ENCODE measurements at regions not wholly inside any gene's neighbourhood (a gene's known extent, or its start where the extent isn't known, plus 50 kb on each side); places are given as distances from the start of the nearest gene placed in this dataset.

- TF ChIP-seq SP1 (IDR thresholded peaks at IDR 0.05) (no peak), HNF4G (IDR thresholded peaks at IDR 0.05) (no peak), GABPA (IDR thresholded peaks at IDR 0.05 in 1 of 2, conservative IDR thresholded peaks at IDR 0.05 in 1 of 2) (no peak)
- 85% methylated on average over 1 of the region's 1 CpG for WGBS
These were observed 581.5 kb downstream of the PLCL1 start for GRCh38 chr2:198385856-198386255.

GRCh38 chr2:198385326-198385725 lies 580.9 kb downstream of the PLCL1 start:
- Histone ChIP-seq H3K9me3 (ENCODE audit: control insufficient read depth in 4 of 4, low read length in 3 of 4) (no peaks in the 10 kb centered on the region), H3K27ac (ENCODE audit: low read depth in 1 of 2, low read length in 2 of 2) (no peak overlapping the region), H3K27me3 (ENCODE audit: control insufficient read depth in 4 of 4, insufficient read depth in 4 of 4, low read length in 3 of 4) (peaks cover 0 to 2% (median 0%) of the 10 kb centered on the region in 4 donors), H3K4me3 (ENCODE audit: low read depth in 1 of 3, low read length in 3 of 3) (no peak overlapping the region), H3K36me3 (ENCODE audit: control insufficient read depth in 4 of 4, insufficient read depth in 3 of 4, low read depth in 1 of 4, low read length in 3 of 4) (no peaks in the 10 kb centered on the region), H3K9ac (ENCODE audit: low read depth in 1 of 2, low read length in 2 of 2) (no peak overlapping the region), H3K4me1 (ENCODE audit: control insufficient read depth in 4 of 4, insufficient read depth in 4 of 4, low read length in 3 of 4) (no peaks in the 10 kb centered on the region)
- 77% methylated on average over 4 of the region's 4 CpGs for WGBS
- no peak for TF ChIP-seq HNF4G (IDR thresholded peaks at IDR 0.05)
- TF ChIP-seq FOXA2 (IDR thresholded peaks at IDR 0.05), result no peak
- TF ChIP-seq YY1 (IDR thresholded peaks at IDR 0.05), result no peak
- no peak for TF ChIP-seq NR2F2 (IDR thresholded peaks at IDR 0.05)
- TF ChIP-seq GABPA (IDR thresholded peaks at IDR 0.05 in 1 of 2, conservative IDR thresholded peaks at IDR 0.05 in 1 of 2), result no peak
- no peak for TF ChIP-seq SP1 (IDR thresholded peaks at IDR 0.05)
- TF ChIP-seq, protein P1, sequence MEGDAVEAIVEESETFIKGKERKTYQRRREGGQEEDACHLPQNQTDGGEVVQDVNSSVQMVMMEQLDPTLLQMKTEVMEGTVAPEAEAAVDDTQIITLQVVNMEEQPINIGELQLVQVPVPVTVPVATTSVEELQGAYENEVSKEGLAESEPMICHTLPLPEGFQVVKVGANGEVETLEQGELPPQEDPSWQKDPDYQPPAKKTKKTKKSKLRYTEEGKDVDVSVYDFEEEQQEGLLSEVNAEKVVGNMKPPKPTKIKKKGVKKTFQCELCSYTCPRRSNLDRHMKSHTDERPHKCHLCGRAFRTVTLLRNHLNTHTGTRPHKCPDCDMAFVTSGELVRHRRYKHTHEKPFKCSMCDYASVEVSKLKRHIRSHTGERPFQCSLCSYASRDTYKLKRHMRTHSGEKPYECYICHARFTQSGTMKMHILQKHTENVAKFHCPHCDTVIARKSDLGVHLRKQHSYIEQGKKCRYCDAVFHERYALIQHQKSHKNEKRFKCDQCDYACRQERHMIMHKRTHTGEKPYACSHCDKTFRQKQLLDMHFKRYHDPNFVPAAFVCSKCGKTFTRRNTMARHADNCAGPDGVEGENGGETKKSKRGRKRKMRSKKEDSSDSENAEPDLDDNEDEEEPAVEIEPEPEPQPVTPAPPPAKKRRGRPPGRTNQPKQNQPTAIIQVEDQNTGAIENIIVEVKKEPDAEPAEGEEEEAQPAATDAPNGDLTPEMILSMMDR (IDR thresholded peaks at IDR 0.05; ENCODE audit: low read depth, low read length, missing input control), result no peak
- TF ChIP-seq HNF4A (conservative IDR thresholded peaks at IDR 0.05), result no peak
- no peak for TF ChIP-seq TAF1 (conservative IDR thresholded peaks at IDR 0.05)
- TF ChIP-seq EGR1 (IDR thresholded peaks at IDR 0.05; ENCODE audit: low read depth in 2 of 2), result no peak
- no peak for TF ChIP-seq FOXA1 (IDR thresholded peaks at IDR 0.05)
- TF ChIP-seq, protein P2, sequence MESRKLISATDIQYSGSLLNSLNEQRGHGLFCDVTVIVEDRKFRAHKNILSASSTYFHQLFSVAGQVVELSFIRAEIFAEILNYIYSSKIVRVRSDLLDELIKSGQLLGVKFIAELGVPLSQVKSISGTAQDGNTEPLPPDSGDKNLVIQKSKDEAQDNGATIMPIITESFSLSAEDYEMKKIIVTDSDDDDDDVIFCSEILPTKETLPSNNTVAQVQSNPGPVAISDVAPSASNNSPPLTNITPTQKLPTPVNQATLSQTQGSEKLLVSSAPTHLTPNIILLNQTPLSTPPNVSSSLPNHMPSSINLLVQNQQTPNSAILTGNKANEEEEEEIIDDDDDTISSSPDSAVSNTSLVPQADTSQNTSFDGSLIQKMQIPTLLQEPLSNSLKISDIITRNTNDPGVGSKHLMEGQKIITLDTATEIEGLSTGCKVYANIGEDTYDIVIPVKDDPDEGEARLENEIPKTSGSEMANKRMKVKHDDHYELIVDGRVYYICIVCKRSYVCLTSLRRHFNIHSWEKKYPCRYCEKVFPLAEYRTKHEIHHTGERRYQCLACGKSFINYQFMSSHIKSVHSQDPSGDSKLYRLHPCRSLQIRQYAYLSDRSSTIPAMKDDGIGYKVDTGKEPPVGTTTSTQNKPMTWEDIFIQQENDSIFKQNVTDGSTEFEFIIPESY (IDR thresholded peaks at IDR 0.05), result no peak
- DNase-seq (ENCODE audit: low spot score), result no peak

More at GRCh38 chr2:198385856-198386255, 581.5 kb downstream of the PLCL1 start:
- DNase-seq (ENCODE audit: low spot score), result no peak
- H3K9ac ChIP-seq (ENCODE audit: low read depth in 1 of 2, low read length in 2 of 2), result no peak overlapping the region
- H3K4me1 ChIP-seq (ENCODE audit: control insufficient read depth in 4 of 4, insufficient read depth in 4 of 4, low read length in 3 of 4), result no peaks in the 10 kb centered on the region
- H3K4me3 ChIP-seq (ENCODE audit: low read depth in 1 of 3, low read length in 3 of 3), result no peak overlapping the region
- no peak overlapping the region for H3K27ac ChIP-seq (ENCODE audit: low read depth in 1 of 2, low read length in 2 of 2)
- no peaks in the 10 kb centered on the region for H3K36me3 ChIP-seq (ENCODE audit: control insufficient read depth in 4 of 4, insufficient read depth in 3 of 4, low read depth in 1 of 4, low read length in 3 of 4)
- H3K9me3 ChIP-seq (ENCODE audit: control insufficient read depth in 4 of 4, low read length in 3 of 4), result no peaks in the 10 kb centered on the region
- H3K27me3 ChIP-seq (ENCODE audit: control insufficient read depth in 4 of 4, insufficient read depth in 4 of 4, low read length in 3 of 4), result peaks cover 0 to 2% (median 0%) of the 10 kb centered on the region in 4 donors

- H3K4me3 ChIP-seq (ENCODE audit: low read depth in 1 of 3, low read length in 3 of 3), result no peak overlapping the region
- H3K27ac ChIP-seq (ENCODE audit: low read depth in 1 of 2, low read length in 2 of 2), result no peak overlapping the region
- no peak for DNase-seq (ENCODE audit: low spot score)
- no peak overlapping the region for H3K9ac ChIP-seq (ENCODE audit: low read depth in 1 of 2, low read length in 2 of 2)
- no peaks in the 10 kb centered on the region for H3K4me1 ChIP-seq (ENCODE audit: control insufficient read depth in 4 of 4, insufficient read depth in 4 of 4, low read length in 3 of 4)
- H3K9me3 ChIP-seq (ENCODE audit: control insufficient read depth in 4 of 4, low read length in 3 of 4), result no peaks in the 10 kb centered on the region
- H3K36me3 ChIP-seq (ENCODE audit: control insufficient read depth in 4 of 4, insufficient read depth in 3 of 4, low read depth in 1 of 4, low read length in 3 of 4), result no peaks in the 10 kb centered on the region
- peaks cover 0 to 2% (median 0%) of the 10 kb centered on the region in 4 donors for H3K27me3 ChIP-seq (ENCODE audit: control insufficient read depth in 4 of 4, insufficient read depth in 4 of 4, low read length in 3 of 4)
- TF ChIP-seq, protein P2 (IDR thresholded peaks at IDR 0.05), result no peak
- TF ChIP-seq RXRA (IDR thresholded peaks at IDR 0.05) (no peak), JUND (IDR thresholded peaks at IDR 0.05) (no peak), FOXA2 (IDR thresholded peaks at IDR 0.05) (no peak), EGR1 (IDR thresholded peaks at IDR 0.05; ENCODE audit: low read depth in 2 of 2) (no peak), RAD21 (IDR thresholded peaks at IDR 0.05) (no peak), NR2F2 (IDR thresholded peaks at IDR 0.05) (no peak), TAF1 (conservative IDR thresholded peaks at IDR 0.05) (no peak), HNF4A (conservative IDR thresholded peaks at IDR 0.05) (no peak), HNF4G (IDR thresholded peaks at IDR 0.05) (no peak)
- TF ChIP-seq, protein P1 (IDR thresholded peaks at IDR 0.05; ENCODE audit: low read depth, low read length, missing input control), result no peak
- TF ChIP-seq, protein P3, sequence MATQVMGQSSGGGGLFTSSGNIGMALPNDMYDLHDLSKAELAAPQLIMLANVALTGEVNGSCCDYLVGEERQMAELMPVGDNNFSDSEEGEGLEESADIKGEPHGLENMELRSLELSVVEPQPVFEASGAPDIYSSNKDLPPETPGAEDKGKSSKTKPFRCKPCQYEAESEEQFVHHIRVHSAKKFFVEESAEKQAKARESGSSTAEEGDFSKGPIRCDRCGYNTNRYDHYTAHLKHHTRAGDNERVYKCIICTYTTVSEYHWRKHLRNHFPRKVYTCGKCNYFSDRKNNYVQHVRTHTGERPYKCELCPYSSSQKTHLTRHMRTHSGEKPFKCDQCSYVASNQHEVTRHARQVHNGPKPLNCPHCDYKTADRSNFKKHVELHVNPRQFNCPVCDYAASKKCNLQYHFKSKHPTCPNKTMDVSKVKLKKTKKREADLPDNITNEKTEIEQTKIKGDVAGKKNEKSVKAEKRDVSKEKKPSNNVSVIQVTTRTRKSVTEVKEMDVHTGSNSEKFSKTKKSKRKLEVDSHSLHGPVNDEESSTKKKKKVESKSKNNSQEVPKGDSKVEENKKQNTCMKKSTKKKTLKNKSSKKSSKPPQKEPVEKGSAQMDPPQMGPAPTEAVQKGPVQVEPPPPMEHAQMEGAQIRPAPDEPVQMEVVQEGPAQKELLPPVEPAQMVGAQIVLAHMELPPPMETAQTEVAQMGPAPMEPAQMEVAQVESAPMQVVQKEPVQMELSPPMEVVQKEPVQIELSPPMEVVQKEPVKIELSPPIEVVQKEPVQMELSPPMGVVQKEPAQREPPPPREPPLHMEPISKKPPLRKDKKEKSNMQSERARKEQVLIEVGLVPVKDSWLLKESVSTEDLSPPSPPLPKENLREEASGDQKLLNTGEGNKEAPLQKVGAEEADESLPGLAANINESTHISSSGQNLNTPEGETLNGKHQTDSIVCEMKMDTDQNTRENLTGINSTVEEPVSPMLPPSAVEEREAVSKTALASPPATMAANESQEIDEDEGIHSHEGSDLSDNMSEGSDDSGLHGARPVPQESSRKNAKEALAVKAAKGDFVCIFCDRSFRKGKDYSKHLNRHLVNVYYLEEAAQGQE (IDR thresholded peaks at IDR 0.05), result no peak
These were observed 579.0 kb downstream of the PLCL1 start for GRCh38 chr2:198383392-198383791.

All from liver (tissue), 8 donors.